DMS53 treated with DMSO at 0.1 percent for 48 hours (cell line): ENCODE measurements at regions not wholly inside any gene's neighbourhood (a gene's known extent, or its start where the extent isn't known, plus 50 kb on each side); places are given as distances from the start of the nearest gene placed in this dataset.
"Not testable (repeated sequence)": the region's sequence is repeated elsewhere in the genome, so short reads cannot be mapped to it uniquely, and the experiment has no call there.

Experiments
- DNase-seq: peaks from one replicate; lab custom pipeline; 2025; ENCODE audit not compliant: unreplicated experiment; lab: John Stamatoyannopoulos, UW

GRCh38 chr2:235216901-235217300 lies 265.1 kb downstream of the SH3BP4 start:
- no peak for DNase-seq

- no peak for DNase-seq
Measured at GRCh38 chr2:235217846-235218245, 266.0 kb downstream of the SH3BP4 start.

GRCh38 chr2:235218486-235218907 lies 266.7 kb downstream of the SH3BP4 start:
- no peak for DNase-seq

DNA sequence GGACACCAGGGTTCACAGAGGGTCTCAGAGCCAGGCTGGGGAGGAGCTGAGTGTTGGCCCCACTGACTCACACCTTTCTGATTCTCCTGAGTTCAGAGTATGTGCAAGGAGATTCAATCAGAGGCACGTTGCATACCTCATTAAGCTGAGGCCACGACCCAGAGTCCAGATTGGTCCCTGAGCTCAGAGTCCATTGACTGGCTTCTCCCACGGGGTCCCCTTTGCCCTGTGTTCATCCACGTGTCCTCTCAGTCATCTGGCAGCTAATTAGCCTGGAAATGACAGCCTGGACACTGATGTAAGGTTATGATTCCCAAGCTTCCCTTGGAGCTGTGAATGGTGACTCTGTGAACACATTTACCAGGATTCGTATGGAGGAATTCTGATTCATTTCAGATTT lies 267.2 kb downstream of the SH3BP4 start:
- no peak for DNase-seq

DNA sequence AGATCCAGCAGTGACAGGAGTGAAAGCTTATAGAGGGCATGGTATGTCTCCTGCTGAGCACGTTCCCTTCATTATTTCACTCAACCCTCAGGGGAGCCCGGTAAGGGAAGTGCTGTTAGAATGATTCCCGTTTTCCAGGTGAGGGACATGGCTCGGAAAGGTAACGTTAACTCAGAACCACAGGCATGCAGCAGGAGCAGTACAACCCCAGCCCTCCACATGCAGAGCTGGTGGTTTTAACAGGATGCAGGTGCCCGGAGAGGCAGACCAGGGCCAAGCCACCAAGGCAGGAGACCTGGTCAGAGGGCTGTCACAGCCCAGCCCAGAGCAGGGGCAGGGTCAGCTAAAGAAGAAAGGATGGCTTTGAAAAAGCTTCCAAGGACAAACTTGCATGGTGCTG lies 268.5 kb downstream of the SH3BP4 start:
- DNase-seq: no peak

DNA sequence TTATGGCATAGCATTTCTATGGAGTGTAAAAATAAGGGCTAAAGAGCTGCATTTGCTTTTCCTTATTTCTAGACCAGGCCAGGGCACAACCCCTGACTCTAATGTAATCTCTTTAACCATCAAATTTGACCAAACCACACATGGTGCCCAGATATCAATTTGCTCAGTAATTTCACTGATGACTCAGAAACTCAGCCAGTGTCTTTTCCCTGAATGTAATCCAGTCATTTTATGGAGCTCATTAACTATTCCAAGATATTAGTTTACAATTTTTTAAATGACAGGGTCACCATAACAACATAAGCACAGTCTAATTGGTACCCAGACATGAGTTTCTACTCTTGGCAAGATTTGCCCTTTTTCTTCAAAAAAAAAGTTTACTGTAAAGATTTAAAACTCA lies 270.8 kb upstream of the AGAP1 start:
- DNase-seq: no peak

GRCh38 chr2:235224410-235224809 lies 269.4 kb upstream of the AGAP1 start:
- no peak for DNase-seq

- no peak for DNase-seq
Measured at GRCh38 chr2:235225261-235225660, 268.6 kb upstream of the AGAP1 start.

- DNase-seq: no peak
Measured at GRCh38 chr2:235227590-235227989, 266.3 kb upstream of the AGAP1 start.

DNA sequence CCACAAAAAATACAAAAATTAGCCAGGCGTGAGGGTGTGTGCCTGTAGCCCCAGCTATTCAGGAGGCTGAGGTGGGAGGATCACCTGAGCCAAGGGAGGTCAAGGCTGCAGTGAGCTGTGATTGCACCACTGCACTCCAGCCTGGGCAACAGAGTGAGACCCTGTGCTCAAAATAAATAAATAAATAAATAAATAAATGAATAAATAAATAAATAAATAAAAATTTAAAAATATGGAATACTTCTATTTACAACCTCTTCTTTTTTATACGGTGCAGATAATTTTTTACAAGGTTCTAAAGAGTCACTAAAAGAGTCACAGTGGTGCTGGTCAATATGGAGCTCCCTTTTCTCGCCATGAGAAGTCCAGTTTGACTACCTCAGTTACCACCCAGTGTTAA lies 265.4 kb upstream of the AGAP1 start:
- not testable (repeated sequence) for DNase-seq

DNA sequence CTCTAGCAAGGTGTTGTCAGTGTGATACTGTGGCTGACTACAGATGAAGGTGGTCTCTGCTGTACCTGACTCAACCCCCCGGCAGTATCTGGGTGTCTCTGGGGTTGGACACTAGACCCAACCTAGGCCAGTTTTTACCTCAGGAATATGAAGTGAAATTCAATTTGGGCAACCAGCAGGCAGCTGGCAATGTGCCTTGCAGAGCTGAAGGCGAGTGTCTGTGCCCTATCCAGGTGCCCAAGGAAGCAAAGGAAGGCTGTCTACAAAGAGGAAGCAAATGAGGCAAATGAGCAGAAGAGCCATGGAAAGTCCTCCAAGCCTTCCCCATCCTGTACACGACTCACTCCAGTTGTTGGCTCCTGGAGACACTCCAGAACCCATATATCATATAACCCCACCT lies 264.6 kb upstream of the AGAP1 start:
- no peak for DNase-seq

- peak; percentile 10 for DNase-seq
Measured at GRCh38 chr2:235230821-235231601, 262.8 kb upstream of the AGAP1 start.

DNA sequence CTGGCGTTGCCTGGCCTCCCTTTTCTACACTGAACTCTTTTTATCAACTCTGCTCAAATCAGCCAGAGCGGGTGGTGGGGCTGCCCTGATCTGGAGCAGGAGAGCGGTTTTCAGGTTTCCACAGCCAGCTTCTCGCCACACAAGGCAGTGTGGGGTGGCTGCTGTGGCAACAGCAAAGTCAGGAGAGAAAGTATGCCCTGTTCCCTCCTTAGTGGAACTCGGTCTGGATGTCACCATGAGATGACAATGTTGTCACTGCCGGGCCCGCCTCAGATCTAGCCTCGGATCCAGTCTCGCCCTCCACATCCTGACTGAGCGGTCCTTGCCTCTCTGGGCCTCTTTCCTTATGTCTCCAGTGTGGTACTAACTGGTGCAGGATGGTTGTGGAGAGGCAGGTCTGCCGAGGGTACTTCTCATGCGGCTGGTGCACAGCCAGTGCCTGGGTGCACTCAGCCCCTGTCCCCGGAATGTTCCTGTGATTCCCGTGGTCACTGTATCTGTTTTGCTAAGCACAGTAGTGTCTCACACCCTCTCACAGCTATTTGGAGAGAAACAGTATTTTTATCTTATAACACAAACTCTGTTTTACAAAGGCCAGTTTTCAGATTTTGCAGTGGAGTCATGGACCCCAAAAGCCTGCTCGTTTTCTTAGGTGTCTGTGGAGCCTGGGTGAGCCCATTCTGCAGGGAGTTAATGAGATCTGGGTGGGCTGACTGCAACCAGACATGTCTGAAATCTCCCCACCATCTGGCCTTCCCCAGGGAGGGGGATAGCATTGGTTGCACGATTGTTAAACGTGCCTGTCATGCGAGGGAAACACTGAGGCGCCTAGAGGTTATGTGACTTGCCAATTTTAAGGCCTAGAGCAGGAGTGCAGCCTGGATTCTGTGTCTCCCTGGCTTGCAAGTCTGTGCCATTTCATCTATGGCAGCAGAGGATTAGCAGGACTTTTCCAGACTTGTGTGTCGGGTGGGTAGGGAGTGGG lies 261.1 kb upstream of the AGAP1 start:
- no peak for DNase-seq

GRCh38 chr2:235234736-235235135 lies 259.1 kb upstream of the AGAP1 start:
- no peak for DNase-seq

- no peak for DNase-seq
Measured at GRCh38 chr2:235235977-235236767, 257.7 kb upstream of the AGAP1 start.

GRCh38 chr2:235238537-235238936 lies 255.3 kb upstream of the AGAP1 start:
- DNase-seq: no peak

GRCh38 chr2:235240574-235240973 lies 253.3 kb upstream of the AGAP1 start:
- no peak for DNase-seq

- DNase-seq: no peak
Measured at GRCh38 chr2:235244255-235245220, 249.3 kb upstream of the AGAP1 start.

- no peak for DNase-seq
Measured at GRCh38 chr2:235247001-235247400, 246.8 kb upstream of the AGAP1 start.

GRCh38 chr2:235255693-235256092 lies 238.2 kb upstream of the AGAP1 start:
- no peak for DNase-seq
